Endodermal cell (in vitro differentiated cells): ENCODE measurements at regions not wholly inside any gene's neighbourhood (a gene's known extent, or its start where the extent isn't known, plus 50 kb on each side); places are given as distances from the start of the nearest gene placed in this dataset.

ENCODE experiments used
- DNase-seq: peaks from one replicate; pipeline ENCODE4 v3.0.0-alpha.2; 2017
- H3K27ac ChIP-seq: 2 replicates; pipeline ENCODE4 v1.5.1; 2013; ENCODE audit warnings: mild to moderate bottlenecking, low read depth, low read length, moderate library complexity
- H3K27me3 ChIP-seq: 2 replicates; pipeline ENCODE4 v1.6.1; 2013; ENCODE audit warnings: mild to moderate bottlenecking, low read length, moderate library complexity; ENCODE audit not compliant: insufficient read depth, control insufficient read depth, poor library complexity, severe bottlenecking
- H3K36me3 ChIP-seq: 2 replicates; pipeline ENCODE4 v1.7.0; 2013; ENCODE audit warnings: mild to moderate bottlenecking, low read length, moderate library complexity; ENCODE audit not compliant: control insufficient read depth, insufficient read depth
- H3K4me1 ChIP-seq: one replicate; pipeline ENCODE4 v1.7.0; 2013; ENCODE audit warnings: low read length; ENCODE audit not compliant: control insufficient read depth, insufficient read depth
- H3K4me3 ChIP-seq: 2 replicates; pipeline ENCODE4 v1.5.1; 2013; ENCODE audit warnings: mild to moderate bottlenecking, low read length, moderate library complexity
- H3K9ac ChIP-seq: 2 replicates; pipeline ENCODE4 v1.6.1; 2013; ENCODE audit warnings: mild to moderate bottlenecking, low read length, moderate library complexity; ENCODE audit not compliant: poor library complexity, severe bottlenecking; ENCODE audit errors: extremely low read depth
- H3K9me3 ChIP-seq: 2 replicates; pipeline ENCODE4 v1.6.1; 2013; ENCODE audit warnings: mild to moderate bottlenecking, low read length, moderate library complexity; ENCODE audit not compliant: control insufficient read depth
- H3K27ac Mint-ChIP-seq: 2 replicates; pipeline ENCODE4 v1.8.0; 2020; ENCODE audit warnings: mixed read lengths
- H3K27me3 Mint-ChIP-seq: 2 replicates; pipeline ENCODE4 v1.8.0; 2021; ENCODE audit warnings: mild to moderate bottlenecking, mixed read lengths; ENCODE audit not compliant: insufficient read depth
- H3K36me3 Mint-ChIP-seq: 2 replicates; pipeline ENCODE4 v1.8.0; 2020; ENCODE audit warnings: low read depth, mixed read lengths
- H3K4me1 Mint-ChIP-seq: 2 replicates; pipeline ENCODE4 v1.8.0; 2020; ENCODE audit warnings: mixed read lengths
- H3K4me3 Mint-ChIP-seq: 2 replicates; pipeline ENCODE4 v1.8.0; 2020; ENCODE audit warnings: mild to moderate bottlenecking, moderate library complexity, mixed read lengths
- H3K9me3 Mint-ChIP-seq: 2 replicates; pipeline ENCODE4 v1.8.0; 2020; ENCODE audit warnings: mild to moderate bottlenecking, mixed read lengths
- CTCF ChIP-seq: fragments of 200-600 bp; sonication (generic); conservative IDR thresholded peaks from 2 replicates; pipeline ENCODE4 v1.5.0; 2021; ENCODE audit warnings: antibody characterized with exemption, mild to moderate bottlenecking
- WGBS, 2 experiments: methylation state at CpG; one replicate each; pipeline versions ENCODE4 v1.1.5 to v1.1.7; 2013; ENCODE audit warnings: missing lambda C conversion rate in 2 of 2, mixed read lengths in 1 of 2; ENCODE audit not compliant: insufficient coverage in 1 of 2, insufficient read length in 1 of 2; 5-methylcytosine and 5-hydroxymethylcytosine counted together

GRCh38 chr12:98416845-98417244 lies 98.5 kb upstream of the TMPO start:
- Histone ChIP-seq H3K4me3 (no peak overlapping the region), H3K27ac (no peak overlapping the region), H3K27me3 (no peaks in the 10 kb centered on the region), H3K9me3 (no peaks in the 10 kb centered on the region), H3K36me3 (no peaks in the 10 kb centered on the region), H3K4me1 (peaks cover 4% of the 10 kb centered on the region), H3K9ac (no peak overlapping the region)
- no peak for DNase-seq
- no peak overlapping the region for H3K27ac Mint-ChIP-seq
- H3K4me1 Mint-ChIP-seq: peaks cover 14% of the 10 kb centered on the region
- H3K4me3 Mint-ChIP-seq: no peak overlapping the region
- no peaks in the 10 kb centered on the region for H3K27me3 Mint-ChIP-seq
- WGBS, 2 experiments: 73 to 79% methylated on average over 2 to 4 of the region's 4 CpGs
- peak; percentile 62 for TF ChIP-seq CTCF
- H3K9me3 Mint-ChIP-seq: no peaks in the 10 kb centered on the region
- H3K36me3 Mint-ChIP-seq: no peaks in the 10 kb centered on the region

GRCh38 chr12:98417266-98417665 lies 98.1 kb upstream of the TMPO start:
- Histone ChIP-seq H3K9me3 (no peaks in the 10 kb centered on the region), H3K4me1 (peaks cover 4% of the 10 kb centered on the region), H3K4me3 (no peak overlapping the region), H3K9ac (no peak overlapping the region), H3K36me3 (no peaks in the 10 kb centered on the region), H3K27ac (no peak overlapping the region), H3K27me3 (no peaks in the 10 kb centered on the region)
- Mint-ChIP-seq H3K4me3 (no peak overlapping the region), H3K9me3 (no peaks in the 10 kb centered on the region), H3K27ac (no peak overlapping the region), H3K36me3 (no peaks in the 10 kb centered on the region), H3K27me3 (no peaks in the 10 kb centered on the region), H3K4me1 (peaks cover 14% of the 10 kb centered on the region)
- TF ChIP-seq CTCF: no peak
- 92 to 100% methylated on average over 2 of the region's 2 CpGs for WGBS, 2 experiments
- no peak for DNase-seq

- Histone ChIP-seq H3K4me3 (no peak overlapping the region), H3K9me3 (peaks cover 8% of the 10 kb centered on the region), H3K4me1 (peaks cover 4% of the 10 kb centered on the region), H3K9ac (no peak overlapping the region), H3K27ac (peak overlapping the region; percentile 11), H3K36me3 (no peaks in the 10 kb centered on the region), H3K27me3 (no peaks in the 10 kb centered on the region)
- TF ChIP-seq CTCF: no peak
- Mint-ChIP-seq H3K36me3 (no peaks in the 10 kb centered on the region), H3K4me3 (no peak overlapping the region), H3K27me3 (no peaks in the 10 kb centered on the region), H3K9me3 (no peaks in the 10 kb centered on the region), H3K4me1 (peaks cover 14% of the 10 kb centered on the region), H3K27ac (peak overlapping the region; percentile 42)
- WGBS, 2 experiments: 60 to 70% methylated on average over 6 to 7 of the region's 7 CpGs
- peak; percentile 83 for DNase-seq
Observed at GRCh38 chr12:98418357-98419075, 96.9 kb upstream of the TMPO start.
